Activated CD4-positive, alpha-beta T cell treated with anti-CD3 and anti-CD28 coated beads for 4 hours (primary cell): ENCODE measurements at regions not wholly inside any gene's neighbourhood (a gene's known extent, or its start where the extent isn't known, plus 50 kb on each side); places are given as distances from the start of the nearest gene placed in this dataset.

Source experiments
- DNase-seq, 2 donors: peaks; one replicate each; pipeline ENCODE4 v3.0.0-alpha.2; 2020

GRCh38 chr2:217573571-217573970 is 429.2 kb downstream of the TNS1 start:
- no peak for DNase-seq

GRCh38 chr2:217570394-217570793 is 432.4 kb downstream of the TNS1 start:
- DNase-seq, result no peak

GRCh38 chr2:217568289-217568971 is 434.4 kb downstream of the TNS1 start:
- no peak for DNase-seq

GRCh38 chr2:217563565-217563964 is 439.2 kb downstream of the TNS1 start:
- DNase-seq, result no peak

- no peak for DNase-seq
Measured at GRCh38 chr2:217562871-217563480, 439.8 kb downstream of the TNS1 start.

- DNase-seq, result no peak
Measured at GRCh38 chr2:217559084-217559483, 443.7 kb downstream of the TNS1 start.

- DNase-seq, result no peak
Measured at GRCh38 chr2:217555081-217555876, 447.5 kb downstream of the TNS1 start.

- no peak for DNase-seq
Measured at GRCh38 chr2:217553679-217554078, 449.1 kb downstream of the TNS1 start.

- no peak for DNase-seq
Measured at GRCh38 chr2:217553202-217553601, 449.6 kb downstream of the TNS1 start.

- DNase-seq, result no peak
Measured at GRCh38 chr2:217552081-217552480, 450.7 kb downstream of the TNS1 start.

- no peak for DNase-seq
Measured at GRCh38 chr2:217551252-217551899, 451.4 kb downstream of the TNS1 start.

- DNase-seq, result no peak
Measured at GRCh38 chr2:217539126-217539525, 463.7 kb downstream of the TNS1 start.

GRCh38 chr2:217538719-217539118 is 464.1 kb downstream of the TNS1 start:
- no peak for DNase-seq

GRCh38 chr2:217535957-217536708 is 466.7 kb downstream of the TNS1 start:
- DNase-seq, result no peak

GRCh38 chr2:217530392-217531090 is 472.3 kb downstream of the TNS1 start:
- no peak for DNase-seq

GRCh38 chr2:217529271-217529670 is 473.5 kb downstream of the TNS1 start:
- no peak for DNase-seq

- DNase-seq, result no peak
Measured at GRCh38 chr2:217527590-217528202, 475.1 kb downstream of the TNS1 start.

- DNase-seq, result no peak
Measured at GRCh38 chr2:217525076-217525475, 477.7 kb downstream of the TNS1 start.

GRCh38 chr2:217523286-217523685 is 479.5 kb downstream of the TNS1 start:
- no peak for DNase-seq

GRCh38 chr2:217521820-217522219 is 481.0 kb downstream of the TNS1 start:
- DNase-seq, result no peak

GRCh38 chr2:217520356-217521010 is 482.3 kb downstream of the TNS1 start:
- no peak for DNase-seq
